WERI-Rb-1 (cell line): ENCODE measurements at regions not wholly inside any gene's neighbourhood (a gene's known extent, or its start where the extent isn't known, plus 50 kb on each side); places are given as distances from the start of the nearest gene placed in this dataset.

Source experiments
- DNase-seq: peaks from one replicate; pipeline ENCODE4 v3.0.0-alpha.2; 2020
- H3K27ac ChIP-seq: fragments of 250-450 bp; sonication (Bioruptor Pico); 2 replicates; pipeline ENCODE4 v1.5.1; 2020; ENCODE audit warnings: mild to moderate bottlenecking, moderate library complexity
- H3K27me3 ChIP-seq: fragments of 250-450 bp; sonication (Bioruptor Pico); 2 replicates; pipeline ENCODE4 v1.5.1; 2021; ENCODE audit warnings: mild to moderate bottlenecking, low read depth, moderate library complexity; ENCODE audit not compliant: insufficient read depth, severe bottlenecking
- H3K36me3 ChIP-seq: fragments of 250-450 bp; sonication (Bioruptor Pico); 2 replicates; pipeline ENCODE4 v1.5.1; 2020; ENCODE audit warnings: mild to moderate bottlenecking, moderate library complexity
- H3K4me3 ChIP-seq: 2 replicates; pipeline ENCODE4 v1.5.1; 2011; ENCODE audit warnings: low read depth, mild to moderate bottlenecking, control low read depth, low read length
- H3K9me3 ChIP-seq: fragments of 250-450 bp; sonication (Bioruptor Pico); 2 replicates; pipeline ENCODE4 v1.5.1; 2021; ENCODE audit warnings: mild to moderate bottlenecking, moderate library complexity; ENCODE audit not compliant: severe bottlenecking
- TF ChIP-seq, protein P1 (sequence below): IDR thresholded peaks from 2 replicates; pipeline ENCODE4 v1.5.1; 2011; ENCODE audit warnings: low read depth, mild to moderate bottlenecking, control low read depth, inconsistent platforms, low read length

- Histone ChIP-seq H3K4me3 (no peak overlapping the region), H3K36me3 (no peaks in the 10 kb centered on the region), H3K9me3 (no peaks in the 10 kb centered on the region), H3K27me3 (no peaks in the 10 kb centered on the region), H3K27ac (no peak overlapping the region)
- TF ChIP-seq, protein P1, sequence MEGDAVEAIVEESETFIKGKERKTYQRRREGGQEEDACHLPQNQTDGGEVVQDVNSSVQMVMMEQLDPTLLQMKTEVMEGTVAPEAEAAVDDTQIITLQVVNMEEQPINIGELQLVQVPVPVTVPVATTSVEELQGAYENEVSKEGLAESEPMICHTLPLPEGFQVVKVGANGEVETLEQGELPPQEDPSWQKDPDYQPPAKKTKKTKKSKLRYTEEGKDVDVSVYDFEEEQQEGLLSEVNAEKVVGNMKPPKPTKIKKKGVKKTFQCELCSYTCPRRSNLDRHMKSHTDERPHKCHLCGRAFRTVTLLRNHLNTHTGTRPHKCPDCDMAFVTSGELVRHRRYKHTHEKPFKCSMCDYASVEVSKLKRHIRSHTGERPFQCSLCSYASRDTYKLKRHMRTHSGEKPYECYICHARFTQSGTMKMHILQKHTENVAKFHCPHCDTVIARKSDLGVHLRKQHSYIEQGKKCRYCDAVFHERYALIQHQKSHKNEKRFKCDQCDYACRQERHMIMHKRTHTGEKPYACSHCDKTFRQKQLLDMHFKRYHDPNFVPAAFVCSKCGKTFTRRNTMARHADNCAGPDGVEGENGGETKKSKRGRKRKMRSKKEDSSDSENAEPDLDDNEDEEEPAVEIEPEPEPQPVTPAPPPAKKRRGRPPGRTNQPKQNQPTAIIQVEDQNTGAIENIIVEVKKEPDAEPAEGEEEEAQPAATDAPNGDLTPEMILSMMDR, result no peak
- DNase-seq, result no peak
Observed at GRCh38 chr1:98493469-98493868, 168.1 kb upstream of the SNX7 start.

GRCh38 chr1:98490099-98490498 lies 171.4 kb upstream of the SNX7 start:
- no peak for DNase-seq
- TF ChIP-seq, protein P1, result no peak

DNA sequence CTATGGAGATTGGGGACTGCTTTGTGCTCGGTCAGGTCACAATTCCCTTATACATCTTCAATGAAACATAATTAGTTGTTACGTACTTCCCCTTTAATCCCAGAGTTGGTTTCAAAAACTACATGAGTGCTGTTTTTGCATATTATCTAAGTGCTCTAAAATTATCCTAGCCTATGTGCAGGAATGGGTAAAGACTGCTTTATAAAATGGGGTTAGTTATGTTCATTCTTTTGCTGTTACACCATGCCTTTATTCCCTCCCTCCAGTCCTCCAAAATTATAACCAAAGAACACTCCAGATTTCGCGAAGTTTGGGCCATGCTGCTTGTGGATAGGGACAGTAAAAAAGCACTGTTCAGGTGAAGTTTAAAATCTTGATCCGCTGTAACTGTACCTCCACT lies 173.9 kb upstream of the SNX7 start:
- H3K36me3 ChIP-seq, result no peaks in the 10 kb centered on the region
- no peak for DNase-seq
- no peaks in the 10 kb centered on the region for H3K9me3 ChIP-seq
- TF ChIP-seq, protein P1, result no peak
- no peak overlapping the region for H3K4me3 ChIP-seq
- H3K27me3 ChIP-seq, result no peaks in the 10 kb centered on the region
- no peak overlapping the region for H3K27ac ChIP-seq

More at GRCh38 chr1:98490099-98490498, 171.4 kb upstream of the SNX7 start:
- no peaks in the 10 kb centered on the region for H3K27me3 ChIP-seq
- no peak overlapping the region for H3K4me3 ChIP-seq
- no peaks in the 10 kb centered on the region for H3K9me3 ChIP-seq
- H3K27ac ChIP-seq, result no peak overlapping the region
- no peaks in the 10 kb centered on the region for H3K36me3 ChIP-seq

DNA sequence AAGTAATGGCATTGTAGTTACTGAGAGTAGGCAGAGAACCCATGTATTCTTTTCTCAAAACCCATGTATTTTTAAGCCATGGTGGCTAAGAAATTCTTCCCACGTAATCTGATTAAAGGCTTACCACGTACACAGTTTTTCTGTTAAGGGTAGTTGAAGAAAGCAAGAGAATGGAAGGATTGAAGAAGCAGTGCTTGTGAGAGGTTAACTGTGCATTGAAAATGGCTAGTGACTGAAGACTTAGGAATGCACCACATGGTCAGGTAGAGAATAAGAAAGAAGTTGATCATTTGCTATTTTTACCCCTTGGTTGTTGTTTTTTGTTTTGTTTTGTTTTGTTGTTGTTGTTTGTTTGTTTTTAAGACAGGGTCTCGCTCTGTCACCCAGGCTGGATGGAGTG lies 178.9 kb upstream of the SNX7 start:
- H3K27ac ChIP-seq, result no peak overlapping the region
- TF ChIP-seq, protein P1, result no peak
- H3K36me3 ChIP-seq, result no peaks in the 10 kb centered on the region
- no peak for DNase-seq
- H3K9me3 ChIP-seq, result no peaks in the 10 kb centered on the region
- H3K4me3 ChIP-seq, result no peak overlapping the region
- H3K27me3 ChIP-seq, result no peaks in the 10 kb centered on the region

- DNase-seq, result no peak
- H3K36me3 ChIP-seq, result no peaks in the 10 kb centered on the region
- no peak overlapping the region for H3K27ac ChIP-seq
- H3K27me3 ChIP-seq, result no peaks in the 10 kb centered on the region
- TF ChIP-seq, protein P1, result no peak
- H3K4me3 ChIP-seq, result no peak overlapping the region
- no peaks in the 10 kb centered on the region for H3K9me3 ChIP-seq
Observed at GRCh38 chr1:98480271-98480670, 181.2 kb upstream of the SNX7 start.

GRCh38 chr1:98478121-98478520 lies 183.4 kb upstream of the SNX7 start:
- H3K4me3 ChIP-seq, result no peak overlapping the region
- no peaks in the 10 kb centered on the region for H3K36me3 ChIP-seq
- H3K9me3 ChIP-seq, result no peaks in the 10 kb centered on the region
- no peak for DNase-seq
- no peaks in the 10 kb centered on the region for H3K27me3 ChIP-seq
- TF ChIP-seq, protein P1, result no peak
- no peak overlapping the region for H3K27ac ChIP-seq
